IPS-20b (cell line): ENCODE measurements at regions not wholly inside any gene's neighbourhood (a gene's known extent, or its start where the extent isn't known, plus 50 kb on each side); places are given as distances from the start of the nearest gene placed in this dataset.

Experiments used
- H3K27ac ChIP-seq: one replicate; pipeline ENCODE4 v1.5.1; 2013; ENCODE audit warnings: low read length
- H3K27me3 ChIP-seq: 2 replicates; pipeline ENCODE4 v1.6.1; 2013; ENCODE audit warnings: mild to moderate bottlenecking, low read length, inconsistent platforms; ENCODE audit not compliant: insufficient read depth
- H3K36me3 ChIP-seq: 2 replicates; pipeline ENCODE4 v1.6.1; 2013; ENCODE audit warnings: low read depth, mild to moderate bottlenecking, inconsistent platforms, low read length, moderate library complexity; ENCODE audit not compliant: insufficient read depth
- H3K4me1 ChIP-seq: 2 replicates; pipeline ENCODE4 v1.6.1; 2013; ENCODE audit warnings: mild to moderate bottlenecking, control low read depth, inconsistent platforms, low read length, moderate library complexity; ENCODE audit not compliant: insufficient read depth
- H3K4me3 ChIP-seq: 2 replicates; pipeline ENCODE4 v1.5.1; 2013; ENCODE audit warnings: mild to moderate bottlenecking, low read length, inconsistent platforms
- H3K9ac ChIP-seq: 2 replicates; pipeline ENCODE4 v1.6.1; 2013; ENCODE audit warnings: low read depth, mild to moderate bottlenecking, inconsistent platforms, low read length, moderate library complexity
- H3K9me3 ChIP-seq: 2 replicates; pipeline ENCODE4 v1.6.1; 2013; ENCODE audit warnings: mild to moderate bottlenecking, low read depth, low read length, inconsistent platforms; ENCODE audit not compliant: insufficient read depth

- Histone ChIP-seq H3K36me3 (no peaks in the 10 kb centered on the region), H3K27me3 (no peaks in the 10 kb centered on the region), H3K4me3 (no peak overlapping the region), H3K9me3 (no peaks in the 10 kb centered on the region), H3K9ac (no peak overlapping the region), H3K4me1 (no peaks in the 10 kb centered on the region), H3K27ac (no peak overlapping the region)
Observed at GRCh38 chr15:48029642-48030041, 91.1 kb upstream of the SLC24A5 start.

- Histone ChIP-seq H3K9me3 (no peaks in the 10 kb centered on the region), H3K36me3 (no peaks in the 10 kb centered on the region), H3K4me1 (no peaks in the 10 kb centered on the region), H3K27me3 (no peaks in the 10 kb centered on the region), H3K4me3 (no peak overlapping the region), H3K27ac (no peak overlapping the region), H3K9ac (no peak overlapping the region)
Observed at GRCh38 chr15:48031466-48031865, 89.3 kb upstream of the SLC24A5 start.

DNA sequence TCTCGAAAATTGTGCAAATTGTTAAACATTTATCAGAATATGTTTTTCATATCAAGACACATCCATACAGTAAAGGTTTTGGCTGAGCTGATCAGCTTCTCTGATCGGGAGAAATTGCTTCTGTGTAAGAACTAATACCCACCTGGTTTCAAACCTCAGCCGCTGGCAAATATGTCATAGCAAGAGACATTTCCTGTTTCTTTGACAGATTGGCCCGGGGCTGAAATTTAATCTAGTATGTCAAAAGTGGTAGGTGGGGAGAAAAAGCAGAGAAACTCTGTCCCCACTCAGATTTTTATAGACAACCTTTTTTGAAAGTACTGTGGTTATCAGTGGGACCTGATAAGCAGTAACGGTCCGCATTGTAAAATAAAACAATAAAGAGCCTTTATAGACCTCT lies 88.8 kb upstream of the SLC24A5 start:
- Histone ChIP-seq H3K36me3 (no peaks in the 10 kb centered on the region), H3K27me3 (no peaks in the 10 kb centered on the region), H3K4me1 (no peaks in the 10 kb centered on the region), H3K27ac (no peak overlapping the region), H3K4me3 (no peak overlapping the region), H3K9ac (no peak overlapping the region), H3K9me3 (no peaks in the 10 kb centered on the region)

GRCh38 chr15:48032911-48033310 lies 87.9 kb upstream of the SLC24A5 start:
- Histone ChIP-seq H3K27ac (no peak overlapping the region), H3K36me3 (no peaks in the 10 kb centered on the region), H3K9me3 (no peaks in the 10 kb centered on the region), H3K4me3 (no peak overlapping the region), H3K27me3 (no peaks in the 10 kb centered on the region), H3K9ac (no peak overlapping the region), H3K4me1 (no peaks in the 10 kb centered on the region)

DNA sequence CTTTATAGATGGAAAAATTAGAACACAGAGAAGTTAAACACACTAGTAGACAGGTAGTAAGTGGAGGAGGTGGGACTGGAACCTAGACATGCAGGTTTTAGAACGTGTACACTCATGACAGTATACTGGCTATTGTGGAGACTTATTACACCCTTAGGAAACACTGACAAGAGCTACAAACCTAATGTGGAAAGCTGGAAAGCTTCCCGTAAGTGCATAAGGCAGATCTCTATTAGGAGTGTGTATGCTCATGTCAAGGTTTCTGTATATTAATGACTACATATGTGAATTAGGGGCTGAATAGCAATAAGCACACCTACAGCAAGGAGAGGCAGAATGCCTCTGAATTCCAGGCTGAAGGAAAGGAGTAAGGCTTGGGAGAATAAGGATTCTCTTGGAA lies 82.6 kb upstream of the SLC24A5 start:
- Histone ChIP-seq H3K27ac (no peak overlapping the region), H3K9ac (no peak overlapping the region), H3K4me1 (no peaks in the 10 kb centered on the region), H3K4me3 (no peak overlapping the region), H3K27me3 (no peaks in the 10 kb centered on the region), H3K36me3 (no peaks in the 10 kb centered on the region), H3K9me3 (no peaks in the 10 kb centered on the region)

- no peak overlapping the region for H3K9ac ChIP-seq
Observed at GRCh38 chr15:48040166-48040817, 80.5 kb upstream of the SLC24A5 start.

GRCh38 chr15:48041454-48041853 lies 79.3 kb upstream of the SLC24A5 start:
- Histone ChIP-seq H3K9ac (no peak overlapping the region), H3K27me3 (no peaks in the 10 kb centered on the region), H3K27ac (no peak overlapping the region), H3K4me3 (no peak overlapping the region), H3K9me3 (no peaks in the 10 kb centered on the region), H3K4me1 (peaks cover 4% of the 10 kb centered on the region; the same call in 1 of the 2 replicates), H3K36me3 (no peaks in the 10 kb centered on the region)

More at GRCh38 chr15:48040166-48040817, 80.5 kb upstream of the SLC24A5 start:
- H3K27me3 ChIP-seq, result no peaks in the 10 kb centered on the region
- H3K4me1 ChIP-seq, result no peaks in the 10 kb centered on the region
- no peak overlapping the region for H3K27ac ChIP-seq
- H3K4me3 ChIP-seq, result no peak overlapping the region
- H3K36me3 ChIP-seq, result no peaks in the 10 kb centered on the region
- H3K9me3 ChIP-seq, result no peaks in the 10 kb centered on the region

DNA sequence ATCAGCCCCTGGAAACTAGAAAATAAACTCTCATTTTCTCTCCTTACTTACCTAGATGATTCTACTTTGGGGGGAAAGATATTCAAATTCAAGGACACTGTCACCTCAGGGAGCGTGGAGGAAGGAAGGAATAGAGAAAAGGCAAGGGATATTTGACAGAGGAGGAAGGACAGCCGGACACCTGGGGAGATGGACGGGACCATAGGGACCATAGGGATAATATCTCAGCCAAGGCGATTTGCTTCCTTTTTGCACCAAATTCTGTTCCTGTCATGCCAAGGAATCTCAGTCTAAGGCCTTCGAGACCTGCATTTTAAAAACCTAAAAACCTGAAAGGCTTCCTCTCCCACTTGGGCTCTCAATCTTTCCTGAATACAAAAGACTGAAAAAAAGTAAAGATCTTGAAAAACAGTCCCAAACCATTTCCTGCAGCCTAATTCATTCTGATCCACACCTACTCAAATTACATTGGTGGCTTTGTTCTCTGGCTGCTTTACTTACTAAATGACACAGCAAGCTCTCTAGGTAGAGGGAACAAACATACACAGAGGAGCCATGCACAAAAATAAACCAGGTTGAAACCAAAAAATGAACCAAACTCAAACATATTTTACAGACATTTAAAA lies 73.9 kb upstream of the SLC24A5 start:
- Histone ChIP-seq H3K27ac (peak overlapping the region; percentile 48), H3K9ac (peak overlapping the region; percentile 50; the same call in 1 of the 2 replicates), H3K36me3 (no peaks in the 10 kb centered on the region), H3K4me1 (peaks cover 18% of the 10 kb centered on the region; the same call in 1 of the 2 replicates), H3K27me3 (no peaks in the 10 kb centered on the region), H3K9me3 (peaks cover 12% of the 10 kb centered on the region; the same call in 1 of the 2 replicates), H3K4me3 (peak overlapping the region; percentile 18; the same call in 1 of the 2 replicates)

DNA sequence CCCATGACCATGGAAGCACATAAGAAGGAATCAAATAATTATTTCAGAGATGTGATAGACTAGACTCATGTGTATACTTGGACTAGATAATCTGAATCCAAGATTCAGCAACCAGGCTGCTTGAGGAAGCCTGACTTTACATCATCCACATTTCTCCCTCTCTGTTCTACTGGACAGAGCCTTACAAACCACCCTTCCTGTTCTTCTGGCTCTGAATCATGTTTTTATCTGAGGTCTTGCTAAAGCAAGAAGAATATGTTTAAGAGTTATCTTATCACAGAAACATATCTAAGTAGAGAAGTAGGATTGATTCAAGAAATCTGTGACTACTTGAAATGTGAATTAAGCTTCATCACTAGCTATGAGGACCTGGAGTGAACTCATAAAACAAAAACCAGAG lies 71.1 kb upstream of the SLC24A5 start:
- peaks cover 18% of the 10 kb centered on the region; the same call in 1 of the 2 replicates for H3K4me1 ChIP-seq
- H3K27me3 ChIP-seq, result no peaks in the 10 kb centered on the region
- no peaks in the 10 kb centered on the region for H3K36me3 ChIP-seq
- peaks cover 12% of the 10 kb centered on the region; the same call in 1 of the 2 replicates for H3K9me3 ChIP-seq
- H3K4me3 ChIP-seq, result no peak overlapping the region
- no peak overlapping the region for H3K27ac ChIP-seq
- no peak overlapping the region for H3K9ac ChIP-seq

DNA sequence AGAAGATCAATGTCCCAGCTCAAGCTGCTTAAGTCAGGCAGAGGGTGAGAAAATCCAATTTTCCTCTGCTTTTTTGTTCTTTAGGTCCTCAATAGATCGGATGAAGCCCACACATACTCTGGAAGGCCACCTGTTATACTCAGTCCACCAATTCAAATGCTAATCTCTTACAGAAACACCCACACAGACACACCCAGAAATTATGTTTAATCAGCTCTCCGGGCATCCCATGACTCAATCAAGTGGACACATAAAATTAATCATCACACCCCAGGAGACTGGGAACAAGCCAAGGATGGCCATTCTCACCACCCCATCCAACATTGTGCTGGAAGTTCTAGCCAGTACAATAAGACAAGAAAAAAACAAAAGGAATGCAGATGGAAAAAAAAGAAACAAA lies 67.8 kb upstream of the SLC24A5 start:
- Histone ChIP-seq H3K9ac (no peak overlapping the region), H3K4me1 (peaks cover 2% of the 10 kb centered on the region; the same call in 1 of the 2 replicates), H3K27ac (no peak overlapping the region), H3K4me3 (no peak overlapping the region), H3K27me3 (no peaks in the 10 kb centered on the region), H3K36me3 (no peaks in the 10 kb centered on the region), H3K9me3 (peaks cover 12% of the 10 kb centered on the region; the same call in 1 of the 2 replicates)

GRCh38 chr15:48058371-48058770 lies 62.4 kb upstream of the SLC24A5 start:
- no peak overlapping the region for H3K27ac ChIP-seq
- H3K4me3 ChIP-seq, result no peak overlapping the region
- H3K9ac ChIP-seq, result no peak overlapping the region
- no peaks in the 10 kb centered on the region for H3K4me1 ChIP-seq
- no peaks in the 10 kb centered on the region for H3K36me3 ChIP-seq
- H3K9me3 ChIP-seq, result no peaks in the 10 kb centered on the region
- no peaks in the 10 kb centered on the region for H3K27me3 ChIP-seq

DNA sequence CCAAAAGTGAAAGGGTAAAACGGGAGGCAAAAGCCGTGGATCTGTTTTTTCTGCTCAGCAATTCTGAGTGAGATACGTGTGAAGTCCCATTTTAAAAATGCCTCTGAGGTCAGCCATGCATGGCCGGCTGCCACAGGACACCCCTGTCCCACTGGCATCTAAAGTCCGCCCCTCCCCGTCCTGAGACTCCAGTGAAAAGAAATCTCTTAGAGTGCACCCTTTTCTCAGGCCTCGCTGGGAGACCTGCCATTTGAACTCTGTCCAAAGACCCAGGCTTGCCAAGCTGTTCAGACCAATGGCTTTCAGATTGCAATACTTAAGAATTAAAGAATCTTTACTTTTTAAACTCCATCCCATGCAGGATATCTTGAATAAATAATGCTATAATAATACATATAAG lies 61.0 kb upstream of the SLC24A5 start:
- Histone ChIP-seq H3K27me3 (no peaks in the 10 kb centered on the region), H3K4me1 (no peaks in the 10 kb centered on the region), H3K9ac (no peak overlapping the region), H3K4me3 (no peak overlapping the region), H3K36me3 (no peaks in the 10 kb centered on the region), H3K27ac (no peak overlapping the region), H3K9me3 (no peaks in the 10 kb centered on the region)
